ENCODE measurements at regions not wholly inside any gene's neighbourhood (a gene's known extent, or its start where the extent isn't known, plus 50 kb on each side); places are given as distances from the start of the nearest gene placed in this dataset.

- BruUV-seq (replicated peaks): no TSS peak
- ChIA-PET POLR2A (no interaction called here), CTCF (no interaction called here)
- no peaks in the 10 kb centered on the region for H3K36me3 ChIP-seq (ENCODE audit: control insufficient read depth, insufficient read depth, low read length)
- no peaks in the 10 kb centered on the region for H3K9me3 ChIP-seq (ENCODE audit: control insufficient read depth, insufficient read depth, low read depth, low read length)
- intact Hi-C loops (cut with micrococcal nuclease; ENCODE audit: unreplicated experiment) (no loop called here), in situ Hi-C loops (cut with HindIII; ENCODE audit: low pct_unique_long_range_greater_than_20kb, low sequenced_read_pairs) (no loop called here)
- TF ChIP-seq POLR2AphosphoS5 (IDR thresholded peaks at IDR 0.05; ENCODE audit: low read depth, low read length) (no peak), TCF7L2 (IDR thresholded peaks at IDR 0.05; ENCODE audit: low read depth, low read length) (no peak), CTCF (IDR thresholded peaks at IDR 0.05) (no peak), REST (IDR thresholded peaks at IDR 0.05; ENCODE audit: insufficient read depth in 1 of 2, low read depth in 2 of 2, low read length in 1 of 2) (no peak), SIN3A (IDR thresholded peaks at IDR 0.05; ENCODE audit: borderline replicate concordance, insufficient read depth, low read depth, low read length) (no peak)
- ATAC-seq: no peak
- DNase-seq (ENCODE audit: low read depth, low spot score): no peak
- H3K4me3 ChIP-seq (ENCODE audit: low read depth in 2 of 2, low read length in 2 of 2): no peak overlapping the region
- H3K4me1 ChIP-seq (ENCODE audit: control insufficient read depth, insufficient read depth, low read length): no peaks in the 10 kb centered on the region
- H3K27ac ChIP-seq (ENCODE audit: low read length): no peak overlapping the region
- no peaks in the 10 kb centered on the region for H3K27me3 ChIP-seq (ENCODE audit: control insufficient read depth, insufficient read depth, low read length)
Observed at GRCh38 chr5:68356623-68357022, 141.1 kb downstream of the PIK3R1 start.

GRCh38 chr5:68359699-68360098, 144.1 kb downstream of the PIK3R1 start:
- Histone ChIP-seq H3K4me3 (ENCODE audit: low read depth in 2 of 2, low read length in 2 of 2) (no peak overlapping the region), H3K27ac (ENCODE audit: low read length) (no peak overlapping the region), H3K27me3 (ENCODE audit: control insufficient read depth, insufficient read depth, low read length) (no peaks in the 10 kb centered on the region), H3K9me3 (ENCODE audit: control insufficient read depth, insufficient read depth, low read depth, low read length) (no peaks in the 10 kb centered on the region), H3K36me3 (ENCODE audit: control insufficient read depth, insufficient read depth, low read length) (no peaks in the 10 kb centered on the region; the same call in 1 of the 2 replicates), H3K4me1 (ENCODE audit: control insufficient read depth, insufficient read depth, low read length) (no peaks in the 10 kb centered on the region)
- ChIA-PET CTCF (no interaction called here), POLR2A (no interaction called here)
- intact Hi-C loops (cut with micrococcal nuclease; ENCODE audit: unreplicated experiment): no loop called here
- DNase-seq (ENCODE audit: low read depth, low spot score) (no peak), ATAC-seq (no peak)
- in situ Hi-C loops (cut with HindIII; ENCODE audit: low pct_unique_long_range_greater_than_20kb, low sequenced_read_pairs): no loop called here
- TF ChIP-seq SIN3A (IDR thresholded peaks at IDR 0.05; ENCODE audit: borderline replicate concordance, insufficient read depth, low read depth, low read length) (no peak), REST (IDR thresholded peaks at IDR 0.05; ENCODE audit: insufficient read depth in 1 of 2, low read depth in 2 of 2, low read length in 1 of 2) (no peak), TCF7L2 (IDR thresholded peaks at IDR 0.05; ENCODE audit: low read depth, low read length) (no peak), CTCF (IDR thresholded peaks at IDR 0.05) (no peak), POLR2AphosphoS5 (IDR thresholded peaks at IDR 0.05; ENCODE audit: low read depth, low read length) (no peak)
- BruUV-seq (replicated peaks): no TSS peak
